Gastrocnemius medialis (tissue), 4 donors: ENCODE measurements at regions not wholly inside any gene's neighbourhood (a gene's known extent, or its start where the extent isn't known, plus 50 kb on each side); places are given as distances from the start of the nearest gene placed in this dataset.
"Not testable (repeated sequence)": the region's sequence is repeated elsewhere in the genome, so short reads cannot be mapped to it uniquely, and the experiment has no call there.

Experiments
- ATAC-seq, 2 donors: fragments of 150-250 bp; one replicate each; pipeline ENCODE4 v1.9.1; 2016
- DNase-seq, 2 donors: peaks; one replicate each; pipeline ENCODE4 v3.0.0-alpha.2; 2019
- H3K27ac ChIP-seq, 4 donors: fragments of 200-600 bp; sonication (generic); 1 replicate in 1 of 4; 2 replicates in 3 of 4; pipeline ENCODE4 v1.5.1; 2016 to 2018; ENCODE audit warnings: mild to moderate bottlenecking in 2 of 4, moderate library complexity in 1 of 4
- H3K27me3 ChIP-seq, 3 donors: fragments of 200-600 bp; sonication (generic) in 2 of 3; 1 replicate in 1 of 3; 2 replicates in 2 of 3; pipeline versions ENCODE4 v1.5.1 to v1.6.0; 2016 to 2019; ENCODE audit warnings: mild to moderate bottlenecking in 1 of 3, moderate library complexity in 1 of 3
- H3K36me3 ChIP-seq, 2 donors: fragments of 200-600 bp; sonication (generic) in 1 of 2; one replicate each; pipeline ENCODE4 v1.5.1; 2017 to 2018
- H3K4me1 ChIP-seq, 2 donors: fragments of 200-600 bp; sonication (generic) in 1 of 2; one replicate each; pipeline ENCODE4 v1.5.1; 2016 to 2017; ENCODE audit warnings: mild to moderate bottlenecking in 2 of 2
- H3K4me3 ChIP-seq, 4 donors: fragments of 200-600 bp; sonication (generic) in 3 of 4; 1 replicate in 1 of 4; 2 replicates in 3 of 4; pipeline ENCODE4 v1.5.1; 2016 to 2019; ENCODE audit warnings: mild to moderate bottlenecking in 2 of 4
- H3K9me3 ChIP-seq, 3 donors: fragments of 200-600 bp; sonication (generic) in 2 of 3; 1 replicate in 1 of 3; 2 replicates in 2 of 3; pipeline ENCODE4 v1.5.1; 2016 to 2019
- POLR2A ChIP-seq, 2 donors: fragments of 450-650 bp; IDR thresholded peaks; one replicate each; pipeline ENCODE4 v1.6.1; 2017; ENCODE audit warnings: antibody characterized with exemption in 2 of 2, mild to moderate bottlenecking in 2 of 2, moderate library complexity in 2 of 2
- in situ Hi-C, 4 donors: fragments of 200-750 bp; cut with MboI; loops; one replicate each; pipeline versions ENCODE4 v1.15.0 to v1.8.0; 2017; ENCODE audit warnings: low sequenced_read_pairs in 4 of 4
- intact Hi-C: fragments of 100-400 bp; cut with DNase I; formaldehyde crosslinking; loops from one replicate; pipeline ENCODE4 v1.15.1; 2023; ENCODE audit warnings: low total_unique reads
- TF ChIP-seq, protein P1 (sequence below), 5 experiments: fragments of 450-650 bp in 3 of 5; fragments of 200-600 bp in 2 of 5; sonication (generic) in 2 of 5; IDR thresholded peaks in 4 of 5; conservative IDR thresholded peaks in 1 of 5; 1 replicate in 4 of 5; 2 replicates in 1 of 5; pipeline ENCODE4 v1.5.1; 2016 to 2019; ENCODE audit warnings: antibody characterized with exemption in 5 of 5, mild to moderate bottlenecking in 3 of 5, moderate library complexity in 3 of 5

DNA sequence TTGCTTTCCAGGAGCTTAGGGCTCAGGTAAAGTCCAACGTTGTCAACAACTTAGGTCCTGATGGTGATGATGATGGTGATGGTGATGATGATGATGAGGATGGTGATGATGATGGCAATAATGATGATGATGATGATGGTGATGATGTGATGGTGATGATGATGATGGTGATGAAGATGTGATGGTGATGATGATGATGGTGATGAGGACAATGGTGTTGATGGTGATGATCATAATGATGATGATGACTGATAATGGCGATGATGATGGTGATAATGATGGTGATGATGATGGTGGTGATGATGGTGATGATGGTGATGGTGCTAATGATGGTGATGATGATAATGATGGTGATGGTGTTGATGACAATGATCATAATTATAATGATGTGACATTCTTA lies 750.2 kb downstream of the TBC1D22A start:
- no peak for ATAC-seq
- Histone ChIP-seq H3K27me3 (no peaks in the 10 kb centered on the region), H3K27ac (no peak overlapping the region), H3K4me1 (no peaks in the 10 kb centered on the region), H3K4me3 (no peak overlapping the region), H3K36me3 (no peaks in the 10 kb centered on the region), H3K9me3 (no peaks in the 10 kb centered on the region)
- TF ChIP-seq, protein P1, sequence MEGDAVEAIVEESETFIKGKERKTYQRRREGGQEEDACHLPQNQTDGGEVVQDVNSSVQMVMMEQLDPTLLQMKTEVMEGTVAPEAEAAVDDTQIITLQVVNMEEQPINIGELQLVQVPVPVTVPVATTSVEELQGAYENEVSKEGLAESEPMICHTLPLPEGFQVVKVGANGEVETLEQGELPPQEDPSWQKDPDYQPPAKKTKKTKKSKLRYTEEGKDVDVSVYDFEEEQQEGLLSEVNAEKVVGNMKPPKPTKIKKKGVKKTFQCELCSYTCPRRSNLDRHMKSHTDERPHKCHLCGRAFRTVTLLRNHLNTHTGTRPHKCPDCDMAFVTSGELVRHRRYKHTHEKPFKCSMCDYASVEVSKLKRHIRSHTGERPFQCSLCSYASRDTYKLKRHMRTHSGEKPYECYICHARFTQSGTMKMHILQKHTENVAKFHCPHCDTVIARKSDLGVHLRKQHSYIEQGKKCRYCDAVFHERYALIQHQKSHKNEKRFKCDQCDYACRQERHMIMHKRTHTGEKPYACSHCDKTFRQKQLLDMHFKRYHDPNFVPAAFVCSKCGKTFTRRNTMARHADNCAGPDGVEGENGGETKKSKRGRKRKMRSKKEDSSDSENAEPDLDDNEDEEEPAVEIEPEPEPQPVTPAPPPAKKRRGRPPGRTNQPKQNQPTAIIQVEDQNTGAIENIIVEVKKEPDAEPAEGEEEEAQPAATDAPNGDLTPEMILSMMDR (IDR thresholded peaks at IDR 0.05 in 4 of 5, conservative IDR thresholded peaks at IDR 0.05 in 1 of 5): no peak
- TF ChIP-seq POLR2A (IDR thresholded peaks at IDR 0.05): no peak
- DNase-seq: no peak
- in situ Hi-C loops: no loop called here
- intact Hi-C loops: no loop called here

GRCh38 chr22:47504962-47505361 lies 742.5 kb downstream of the TBC1D22A start:
- no peak for TF ChIP-seq POLR2A (IDR thresholded peaks at IDR 0.05)
- TF ChIP-seq, protein P1 (IDR thresholded peaks at IDR 0.05 in 4 of 5, conservative IDR thresholded peaks at IDR 0.05 in 1 of 5): no peak
- in situ Hi-C loops: no loop called here
- intact Hi-C loops: no loop called here
- no peaks in the 10 kb centered on the region for H3K4me1 ChIP-seq
- no peak for DNase-seq
- no peak overlapping the region for H3K27ac ChIP-seq
- no peaks in the 10 kb centered on the region for H3K36me3 ChIP-seq
- no peaks in the 10 kb centered on the region for H3K27me3 ChIP-seq
- H3K9me3 ChIP-seq: no peaks in the 10 kb centered on the region
- ATAC-seq: no peak
- no peak overlapping the region for H3K4me3 ChIP-seq

- no peak overlapping the region for H3K27ac ChIP-seq
- in situ Hi-C loops: loop anchor here in 1 of 4 donors (25.0 kb wide), 1 partner anchor 88 kb away; no protein-coding TSS in a partner anchor
- no peaks in the 10 kb centered on the region for H3K4me1 ChIP-seq
- intact Hi-C loops: no loop called here
- no peaks in the 10 kb centered on the region for H3K9me3 ChIP-seq
- no peak overlapping the region for H3K4me3 ChIP-seq
- no peaks in the 10 kb centered on the region for H3K36me3 ChIP-seq
- H3K27me3 ChIP-seq: no peaks in the 10 kb centered on the region
- ATAC-seq (no peak), DNase-seq (no peak)
- TF ChIP-seq, protein P1 (IDR thresholded peaks at IDR 0.05 in 4 of 5, conservative IDR thresholded peaks at IDR 0.05 in 1 of 5): no peak
- TF ChIP-seq POLR2A (IDR thresholded peaks at IDR 0.05): no peak
Observed at GRCh38 chr22:47498969-47499495, 736.6 kb downstream of the TBC1D22A start.

DNA sequence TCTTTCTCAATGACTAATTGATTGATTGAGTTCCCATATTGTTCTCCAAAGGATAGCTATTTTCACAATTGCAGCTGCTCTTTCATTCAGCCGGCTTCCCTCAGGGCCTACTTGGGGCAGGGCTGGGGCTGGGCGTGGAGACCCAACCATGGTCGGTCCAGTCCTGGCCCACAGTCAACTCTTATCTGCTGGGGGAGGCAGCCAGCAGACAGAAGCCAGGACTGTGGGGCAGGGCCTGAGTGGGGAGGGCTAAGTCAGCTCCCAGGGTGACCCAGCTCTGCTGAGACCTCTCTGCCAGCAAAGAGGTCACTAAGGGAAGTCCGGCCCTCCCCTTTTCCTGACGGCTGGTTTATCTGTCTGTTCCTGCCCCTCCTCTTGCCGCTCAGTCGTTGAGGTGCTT lies 735.2 kb downstream of the TBC1D22A start:
- no peaks in the 10 kb centered on the region for H3K4me1 ChIP-seq
- DNase-seq (no peak), ATAC-seq (no peak)
- no peak overlapping the region for H3K4me3 ChIP-seq
- intact Hi-C loops (no loop called here), in situ Hi-C loops (loop anchor here in 1 of 4 donors (25.0 kb wide), 1 partner anchor 90 kb away; no protein-coding TSS in a partner anchor)
- no peaks in the 10 kb centered on the region for H3K9me3 ChIP-seq
- no peaks in the 10 kb centered on the region for H3K36me3 ChIP-seq
- TF ChIP-seq, protein P1 (IDR thresholded peaks at IDR 0.05 in 4 of 5, conservative IDR thresholded peaks at IDR 0.05 in 1 of 5): no peak
- no peak for TF ChIP-seq POLR2A (IDR thresholded peaks at IDR 0.05)
- no peak overlapping the region for H3K27ac ChIP-seq
- no peaks in the 10 kb centered on the region for H3K27me3 ChIP-seq

DNA sequence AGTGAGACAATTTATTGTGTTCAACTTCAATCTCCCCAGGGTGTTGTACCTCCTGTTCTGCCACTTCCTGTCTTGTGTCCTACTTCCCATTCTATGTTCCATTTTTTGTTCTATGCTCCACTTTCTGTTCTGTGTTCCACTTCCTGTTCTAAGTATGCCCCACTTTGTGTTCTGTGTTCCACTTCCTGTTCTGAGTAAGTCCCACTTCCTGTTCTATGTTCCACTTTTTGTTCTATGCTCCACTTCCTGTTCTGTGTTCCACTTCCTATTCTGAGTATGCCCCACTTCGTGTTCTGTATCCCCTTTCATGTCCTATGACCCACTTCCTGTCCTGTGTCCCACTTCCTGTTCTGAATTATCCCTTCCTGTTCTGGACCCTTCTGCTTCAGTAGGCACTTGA lies 732.7 kb downstream of the TBC1D22A start:
- Histone ChIP-seq H3K9me3 (no peaks in the 10 kb centered on the region), H3K4me1 (no peaks in the 10 kb centered on the region), H3K27me3 (no peaks in the 10 kb centered on the region), H3K36me3 (no peaks in the 10 kb centered on the region), H3K4me3 (no peak overlapping the region), H3K27ac (no peak overlapping the region)
- ATAC-seq (no peak), DNase-seq (no peak)
- no peak for TF ChIP-seq POLR2A (IDR thresholded peaks at IDR 0.05)
- TF ChIP-seq, protein P1 (IDR thresholded peaks at IDR 0.05 in 4 of 5, conservative IDR thresholded peaks at IDR 0.05 in 1 of 5): no peak
- in situ Hi-C loops (loop anchor here in 1 of 4 donors (25.0 kb wide), 1 partner anchor 92 kb away; no protein-coding TSS in a partner anchor), intact Hi-C loops (no loop called here)

GRCh38 chr22:47488131-47488530 lies 725.7 kb downstream of the TBC1D22A start:
- DNase-seq, H3K4me1 ChIP-seq, H3K36me3 ChIP-seq, H3K27ac ChIP-seq, intact Hi-C loops, ATAC-seq, H3K9me3 ChIP-seq, H3K27me3 ChIP-seq, H3K4me3 ChIP-seq: not testable (repeated sequence)
- in situ Hi-C loops: loop anchor here in 1 of 4 donors (25.0 kb wide), 1 partner anchor 99 kb away; no protein-coding TSS in a partner anchor
